B cell (primary cell): ENCODE measurements at regions not wholly inside any gene's neighbourhood (a gene's known extent, or its start where the extent isn't known, plus 50 kb on each side); places are given as distances from the start of the nearest gene placed in this dataset.

Source experiments
- ATAC-seq: fragments of 200-7000 bp; cut with Tn5 transposase; one replicate; pipeline ENCODE4 v1.10.0; 2021; ENCODE audit warnings: low read depth, mild to moderate bottlenecking, moderate number of reproducible peaks, moderate library complexity
- CTCF ChIA-PET: fragments of 350-600 bp; sonication (Branson Sonifier 250); formaldehyde crosslinking; loops from one replicate; lab custom pipeline; 2021; ENCODE audit warnings: antibody characterized with exemption, inconsistent platforms; lab: Charles Lee
- POLR2A ChIA-PET: fragments of 350-600 bp; sonication (Branson Sonifier 250); formaldehyde crosslinking; loops from one replicate; lab custom pipeline; 2021; ENCODE audit warnings: antibody characterized with exemption; lab: Charles Lee
- DNase-seq: peaks from one replicate; pipeline ENCODE4 v3.0.0; 2013
- H2AFZ ChIP-seq: 2 replicates; pipeline ENCODE4 v1.6.1; 2012; ENCODE audit warnings: mild to moderate bottlenecking, low read depth, low read length; ENCODE audit not compliant: insufficient read depth, poor library complexity, severe bottlenecking
- H3K27ac ChIP-seq, 2 donors: 1 replicate in 1 of 2; 2 replicates in 1 of 2; pipeline ENCODE4 v1.5.1; 2012 to 2013; ENCODE audit warnings: low read length in 2 of 2, mild to moderate bottlenecking in 2 of 2, moderate library complexity in 1 of 2
- H3K27me3 ChIP-seq, 4 experiments: fragments of 200-600 bp in 1 of 4; sonication (generic) in 1 of 4; replicated peaks in 1 of 4; 1 replicate in 2 of 4; 2 replicates in 2 of 4; pipeline versions ENCODE4 v1.6.1 to v1.7.0; 2013 to 2016; ENCODE audit warnings: low read length in 3 of 4, mild to moderate bottlenecking in 2 of 4, mixed read lengths in 1 of 4, moderate library complexity in 1 of 4; ENCODE audit not compliant: insufficient read depth in 4 of 4, control insufficient read depth in 3 of 4; ENCODE audit errors: control extremely low read depth in 1 of 4
- H3K36me3 ChIP-seq, 2 experiments: replicated peaks in 1 of 2; 1 replicate in 1 of 2; 2 replicates in 1 of 2; pipeline versions ENCODE4 v1.6.1 to v1.7.1; 2013; ENCODE audit warnings: low read length in 1 of 2; ENCODE audit not compliant: insufficient read depth in 2 of 2, control insufficient read depth in 1 of 2; ENCODE audit errors: control extremely low read depth in 1 of 2, extremely low read depth in 1 of 2
- H3K4me1 ChIP-seq, 2 donors: fragments of 200-600 bp in 1 of 2; sonication (generic) in 1 of 2; 1 replicate in 1 of 2; 2 replicates in 1 of 2; pipeline versions ENCODE4 v1.5.1 to v1.6.1; 2013 to 2017; ENCODE audit warnings: low read length in 2 of 2; ENCODE audit not compliant: control insufficient read depth in 2 of 2, insufficient read depth in 2 of 2
- H3K4me2 ChIP-seq: replicated peaks from 2 replicates; pipeline ENCODE3; 2012; ENCODE audit warnings: mild to moderate bottlenecking, low read depth, low read length; ENCODE audit not compliant: poor library complexity, severe bottlenecking
- H3K4me3 ChIP-seq, 5 experiments: fragments of 200-600 bp in 1 of 5; sonication (generic) in 1 of 5; 1 replicate in 3 of 5; 2 replicates in 2 of 5; pipeline versions ENCODE4 v1.5.1 to v1.7.0; 2011 to 2016; ENCODE audit warnings: low read length in 4 of 5, mild to moderate bottlenecking in 4 of 5, low read depth in 2 of 5, control low read depth in 1 of 5, moderate library complexity in 1 of 5; ENCODE audit not compliant: insufficient read depth in 1 of 5; ENCODE audit errors: control extremely low read depth in 1 of 5, extremely low read depth in 1 of 5
- H3K79me2 ChIP-seq: fragments of 200-600 bp; sonication (generic); one replicate; pipeline ENCODE4 v1.6.0; 2016; ENCODE audit warnings: low read length; ENCODE audit not compliant: control insufficient read depth, insufficient read depth
- H3K9ac ChIP-seq: fragments of 200-600 bp; sonication (generic); 2 replicates; pipeline ENCODE4 v1.6.1; 2017; ENCODE audit warnings: mild to moderate bottlenecking, low read length, moderate library complexity
- H3K9me3 ChIP-seq, 3 donors: one replicate each; pipeline versions ENCODE4 v1.6.1 to v1.7.1; 2013; ENCODE audit warnings: low read length in 2 of 3; ENCODE audit not compliant: control insufficient read depth in 2 of 3, insufficient read depth in 1 of 3; ENCODE audit errors: control extremely low read depth in 1 of 3
- H4K20me1 ChIP-seq: 2 replicates; pipeline ENCODE4 v1.6.0; 2012; ENCODE audit warnings: mild to moderate bottlenecking, low read length; ENCODE audit not compliant: insufficient read depth, control insufficient read depth, poor library complexity, severe bottlenecking
- H3K27ac Mint-ChIP-seq: one replicate; pipeline ENCODE4 v1.8.0; 2021; ENCODE audit warnings: mixed read lengths
- H3K27me3 Mint-ChIP-seq: one replicate; pipeline ENCODE4 v1.8.0; 2021; ENCODE audit warnings: mixed read lengths
- H3K4me1 Mint-ChIP-seq: one replicate; pipeline ENCODE4 v1.8.0; 2021; ENCODE audit warnings: mixed read lengths
- H3K4me3 Mint-ChIP-seq: one replicate; pipeline ENCODE4 v1.8.0; 2021; ENCODE audit warnings: mixed read lengths
- H3K9me3 Mint-ChIP-seq: one replicate; pipeline ENCODE4 v1.8.0; 2022; ENCODE audit warnings: mixed read lengths; ENCODE audit not compliant: insufficient read depth
- CTCF ChIP-seq: fragments of 200-600 bp; IDR thresholded peaks from one replicate; pipeline ENCODE4 v1.8.0; 2022; ENCODE audit warnings: antibody characterized with exemption, mild to moderate bottlenecking
- EZH2 ChIP-seq: IDR thresholded peaks from 2 replicates; pipeline ENCODE4 v1.6.1; 2012; ENCODE audit warnings: borderline replicate concordance, low read depth, mild to moderate bottlenecking, moderate library complexity, low read length; ENCODE audit not compliant: insufficient read depth, poor library complexity, severe bottlenecking
- WGBS: methylation state at CpG from one replicate; pipeline ENCODE4 v1.1.5; 2013; ENCODE audit warnings: missing lambda C conversion rate; ENCODE audit not compliant: insufficient coverage; 5-methylcytosine and 5-hydroxymethylcytosine counted together
- intact Hi-C: fragments of 100-400 bp; cut with micrococcal nuclease; formaldehyde crosslinking; loops from one replicate; pipeline ENCODE4 v1.10.0; 2022

DNA sequence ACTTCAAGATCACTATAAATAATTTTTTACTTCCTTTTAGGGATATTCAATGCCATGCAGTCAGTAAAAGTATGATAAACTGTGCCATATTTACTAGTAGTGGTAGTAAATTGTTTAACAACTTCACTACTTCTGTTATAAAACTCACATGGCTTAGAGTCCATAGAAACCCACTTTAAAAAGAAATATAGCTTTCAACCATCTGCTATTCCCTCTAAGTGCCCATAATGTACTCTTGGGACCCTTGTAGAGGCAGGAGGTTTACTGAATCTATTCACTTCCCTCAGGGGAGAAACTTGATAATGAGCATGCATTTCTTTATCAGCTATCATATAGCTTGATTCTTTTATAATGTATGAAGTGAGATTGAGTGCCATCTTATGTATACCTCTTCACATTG, 1448.4 kb upstream of the ALCAM start:
- H3K9me3 ChIP-seq, result no peaks in the 10 kb centered on the region
- Mint-ChIP-seq H3K27ac (no peak overlapping the region), H3K27me3 (no peaks in the 10 kb centered on the region), H3K4me3 (no peak overlapping the region), H3K9me3 (no peaks in the 10 kb centered on the region), H3K4me1 (no peaks in the 10 kb centered on the region)
- ATAC-seq (no peak), DNase-seq (no peak)
- POLR2A ChIA-PET, result no interaction called here
- intact Hi-C loops, result no loop called here
- H4K20me1 ChIP-seq, result no peaks in the 10 kb centered on the region
- TF ChIP-seq CTCF (no peak), EZH2 (no peak)
- no peaks in the 10 kb centered on the region for H3K27me3 ChIP-seq
- H3K36me3 ChIP-seq, result no peaks in the 10 kb centered on the region
- no peaks in the 10 kb centered on the region for H3K79me2 ChIP-seq
- no peak overlapping the region for H3K4me2 ChIP-seq
- H3K4me3 ChIP-seq, result no peak overlapping the region
- H3K4me1 ChIP-seq, result no peaks in the 10 kb centered on the region
- CTCF ChIA-PET, result no interaction called here
- H3K27ac ChIP-seq, result no peak overlapping the region
- no peak overlapping the region for H3K9ac ChIP-seq
- no peak overlapping the region for H2AFZ ChIP-seq

DNA sequence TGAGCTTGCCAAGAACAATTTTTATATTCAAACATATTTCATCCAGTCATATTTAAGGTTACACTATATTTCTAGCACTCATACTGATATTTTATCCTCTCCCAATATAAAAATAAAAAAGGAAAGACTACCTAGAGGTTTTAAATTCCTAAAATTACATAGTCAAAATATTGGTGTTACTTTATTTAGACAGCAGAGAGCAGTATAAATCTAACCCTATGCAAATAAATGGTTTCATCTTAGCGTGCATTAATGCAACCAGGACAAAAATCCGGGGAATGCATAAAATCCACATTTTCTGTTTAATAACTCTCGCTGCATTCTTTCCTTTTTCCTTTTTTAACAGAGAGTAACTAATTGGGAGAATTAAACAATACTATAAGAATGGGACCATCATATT, 1447.4 kb upstream of the ALCAM start:
- Histone ChIP-seq H3K9me3 (no peaks in the 10 kb centered on the region), H4K20me1 (no peaks in the 10 kb centered on the region), H3K79me2 (no peaks in the 10 kb centered on the region), H3K4me2 (no peak overlapping the region), H3K4me1 (no peaks in the 10 kb centered on the region), H3K27ac (no peak overlapping the region), H3K4me3 (no peak overlapping the region), H3K36me3 (no peaks in the 10 kb centered on the region), H3K9ac (no peak overlapping the region), H3K27me3 (no peaks in the 10 kb centered on the region), H2AFZ (no peak overlapping the region)
- Mint-ChIP-seq H3K4me1 (no peaks in the 10 kb centered on the region), H3K4me3 (no peak overlapping the region), H3K27ac (no peak overlapping the region), H3K9me3 (no peaks in the 10 kb centered on the region), H3K27me3 (no peaks in the 10 kb centered on the region)
- ChIA-PET CTCF (no interaction called here), POLR2A (no interaction called here)
- no CpG with 5 or more reads among the region's 3 CpGs for WGBS
- ATAC-seq (no peak), DNase-seq (no peak)
- no peak for TF ChIP-seq EZH2
- no peak for TF ChIP-seq CTCF
- intact Hi-C loops, result no loop called here
